Tibial nerve (tissue), 4 donors: ENCODE measurements at regions not wholly inside any gene's neighbourhood (a gene's known extent, or its start where the extent isn't known, plus 50 kb on each side); places are given as distances from the start of the nearest gene placed in this dataset.

ENCODE experiments used
- DNase-seq, 2 donors: peaks; one replicate each; pipeline ENCODE4 v3.0.0-alpha.2; 2019; ENCODE audit warnings: low spot score in 2 of 2
- H3K27ac ChIP-seq, 4 donors: fragments of 200-600 bp; sonication (generic) in 3 of 4; one replicate each; pipeline ENCODE4 v1.5.1; 2017 to 2019; ENCODE audit warnings: mild to moderate bottlenecking in 1 of 4
- H3K27me3 ChIP-seq, 2 donors: fragments of 200-600 bp; sonication (generic) in 1 of 2; one replicate each; pipeline versions ENCODE4 v1.5.1 to v1.6.0; 2017 to 2019
- H3K36me3 ChIP-seq, 3 donors: fragments of 200-600 bp; sonication (generic); one replicate each; pipeline ENCODE4 v1.5.1; 2018 to 2019
- H3K4me1 ChIP-seq, 4 donors: fragments of 200-600 bp; sonication (generic) in 3 of 4; one replicate each; pipeline ENCODE4 v1.5.1; 2017 to 2019
- H3K4me3 ChIP-seq, 4 donors: fragments of 200-600 bp; sonication (generic) in 3 of 4; one replicate each; pipeline ENCODE4 v1.5.1; 2017 to 2019; ENCODE audit warnings: mild to moderate bottlenecking in 1 of 4, moderate library complexity in 1 of 4
- H3K9me3 ChIP-seq, 4 donors: fragments of 200-600 bp; sonication (generic) in 3 of 4; one replicate each; pipeline ENCODE4 v1.5.1; 2017 to 2019
- EP300 ChIP-seq, 2 donors: sonication (generic); formaldehyde crosslinking; IDR thresholded peaks; one replicate each; pipeline ENCODE4 v1.6.1; 2017; ENCODE audit warnings: antibody characterized with exemption in 2 of 2, mild to moderate bottlenecking in 1 of 2
- POLR2A ChIP-seq, 2 donors: fragments of 450-650 bp; IDR thresholded peaks; one replicate each; pipeline ENCODE4 v1.6.1; 2017; ENCODE audit warnings: antibody characterized with exemption in 2 of 2, mild to moderate bottlenecking in 2 of 2, moderate library complexity in 2 of 2
- WGBS, 2 donors: methylation state at CpG; one replicate each; pipeline ENCODE4 v1.1.5; 2018; 5-methylcytosine and 5-hydroxymethylcytosine counted together
- TF ChIP-seq, protein P1 (sequence below), 5 experiments: fragments of 200-600 bp in 3 of 5; fragments of 450-650 bp in 2 of 5; sonication (generic) in 3 of 5; IDR thresholded peaks; one replicate each; pipeline ENCODE4 v1.5.1; 2016 to 2019; ENCODE audit warnings: antibody characterized with exemption in 5 of 5, mild to moderate bottlenecking in 3 of 5, moderate library complexity in 2 of 5

DNA sequence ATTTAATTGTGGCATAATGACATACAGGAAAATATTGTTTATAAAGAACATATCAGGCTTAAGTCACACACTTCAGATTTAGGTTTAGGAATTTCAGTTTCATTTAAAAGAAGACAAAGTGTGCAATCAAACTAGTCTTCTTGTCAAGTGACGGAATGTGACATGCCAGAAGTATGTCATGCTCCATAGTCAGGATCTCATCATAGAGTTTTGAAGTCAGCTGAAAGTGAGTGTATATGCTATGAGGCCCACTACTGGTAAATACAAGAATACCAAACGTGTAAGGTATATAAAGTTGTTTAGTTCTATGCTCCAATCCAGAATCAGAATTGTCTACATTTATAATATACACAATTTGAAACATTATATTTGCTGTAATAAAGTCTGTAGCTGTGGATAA lies 988.4 kb downstream of the TBL1XR1 start:
- Histone ChIP-seq H3K4me1 (no peaks in the 10 kb centered on the region), H3K27me3 (no peaks in the 10 kb centered on the region), H3K4me3 (no peak overlapping the region), H3K27ac (no peak overlapping the region), H3K36me3 (no peaks in the 10 kb centered on the region), H3K9me3 (no peaks in the 10 kb centered on the region)
- TF ChIP-seq EP300 (IDR thresholded peaks at IDR 0.05) (no peak), POLR2A (IDR thresholded peaks at IDR 0.05) (no peak)
- TF ChIP-seq, protein P1, sequence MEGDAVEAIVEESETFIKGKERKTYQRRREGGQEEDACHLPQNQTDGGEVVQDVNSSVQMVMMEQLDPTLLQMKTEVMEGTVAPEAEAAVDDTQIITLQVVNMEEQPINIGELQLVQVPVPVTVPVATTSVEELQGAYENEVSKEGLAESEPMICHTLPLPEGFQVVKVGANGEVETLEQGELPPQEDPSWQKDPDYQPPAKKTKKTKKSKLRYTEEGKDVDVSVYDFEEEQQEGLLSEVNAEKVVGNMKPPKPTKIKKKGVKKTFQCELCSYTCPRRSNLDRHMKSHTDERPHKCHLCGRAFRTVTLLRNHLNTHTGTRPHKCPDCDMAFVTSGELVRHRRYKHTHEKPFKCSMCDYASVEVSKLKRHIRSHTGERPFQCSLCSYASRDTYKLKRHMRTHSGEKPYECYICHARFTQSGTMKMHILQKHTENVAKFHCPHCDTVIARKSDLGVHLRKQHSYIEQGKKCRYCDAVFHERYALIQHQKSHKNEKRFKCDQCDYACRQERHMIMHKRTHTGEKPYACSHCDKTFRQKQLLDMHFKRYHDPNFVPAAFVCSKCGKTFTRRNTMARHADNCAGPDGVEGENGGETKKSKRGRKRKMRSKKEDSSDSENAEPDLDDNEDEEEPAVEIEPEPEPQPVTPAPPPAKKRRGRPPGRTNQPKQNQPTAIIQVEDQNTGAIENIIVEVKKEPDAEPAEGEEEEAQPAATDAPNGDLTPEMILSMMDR (IDR thresholded peaks at IDR 0.05) = no peak
- no peak for DNase-seq
- 79 to 89% methylated on average over 2 of the region's 2 CpGs for WGBS, 2 donors

GRCh38 chr3:176208283-176208682 lies 989.0 kb downstream of the TBL1XR1 start:
- no peak for DNase-seq
- H3K4me3 ChIP-seq = no peak overlapping the region
- TF ChIP-seq EP300 (IDR thresholded peaks at IDR 0.05) (no peak), POLR2A (IDR thresholded peaks at IDR 0.05) (no peak)
- TF ChIP-seq, protein P1 (IDR thresholded peaks at IDR 0.05) = no peak
- H3K27me3 ChIP-seq = no peaks in the 10 kb centered on the region
- no peaks in the 10 kb centered on the region for H3K36me3 ChIP-seq
- H3K4me1 ChIP-seq = no peaks in the 10 kb centered on the region
- H3K9me3 ChIP-seq = no peaks in the 10 kb centered on the region
- 38 to 58% methylated on average over 1 of the region's 1 CpG for WGBS, 2 donors
- no peak overlapping the region for H3K27ac ChIP-seq

GRCh38 chr3:176206809-176207208 lies 990.5 kb downstream of the TBL1XR1 start:
- TF ChIP-seq EP300 (IDR thresholded peaks at IDR 0.05) (no peak), POLR2A (IDR thresholded peaks at IDR 0.05) (no peak)
- TF ChIP-seq, protein P1 (IDR thresholded peaks at IDR 0.05) = no peak
- no peak for DNase-seq
- no peaks in the 10 kb centered on the region for H3K9me3 ChIP-seq
- no peaks in the 10 kb centered on the region for H3K36me3 ChIP-seq
- H3K27ac ChIP-seq = no peak overlapping the region
- no peaks in the 10 kb centered on the region for H3K4me1 ChIP-seq
- 94 to 99% methylated on average over 2 of the region's 2 CpGs for WGBS, 2 donors
- no peaks in the 10 kb centered on the region for H3K27me3 ChIP-seq
- H3K4me3 ChIP-seq = no peak overlapping the region

- 60 to 61% methylated on average over 2 of the region's 2 CpGs for WGBS, 2 donors
- DNase-seq = no peak
- Histone ChIP-seq H3K4me3 (no peak overlapping the region), H3K27me3 (no peaks in the 10 kb centered on the region), H3K36me3 (no peaks in the 10 kb centered on the region), H3K27ac (no peak overlapping the region), H3K4me1 (no peaks in the 10 kb centered on the region), H3K9me3 (peaks cover 0 to 10% (median 4%) of the 10 kb centered on the region in 4 donors)
- TF ChIP-seq EP300 (IDR thresholded peaks at IDR 0.05) (no peak), POLR2A (IDR thresholded peaks at IDR 0.05) (no peak)
Measured at GRCh38 chr3:176202652-176203051, 994.6 kb downstream of the TBL1XR1 start.

GRCh38 chr3:176193032-176193730 lies 1004.1 kb downstream of the TBL1XR1 start:
- Histone ChIP-seq H3K27ac (no peak overlapping the region), H3K27me3 (no peaks in the 10 kb centered on the region), H3K4me3 (no peak overlapping the region), H3K4me1 (peaks cover 0 to 3% (median 0%) of the 10 kb centered on the region in 4 donors), H3K9me3 (peaks cover 0 to 23% (median 6%) of the 10 kb centered on the region in 4 donors), H3K36me3 (no peaks in the 10 kb centered on the region)
- TF ChIP-seq EP300 (IDR thresholded peaks at IDR 0.05) (no peak), POLR2A (IDR thresholded peaks at IDR 0.05) (no peak)
- TF ChIP-seq, protein P1 (IDR thresholded peaks at IDR 0.05) = no peak
- no peak for DNase-seq
